ENCODE measurements at regions not wholly inside any gene's neighbourhood (a gene's known extent, or its start where the extent isn't known, plus 50 kb on each side); places are given as distances from the start of the nearest gene placed in this dataset.
"Not testable (repeated sequence)": the region's sequence is repeated elsewhere in the genome, so short reads cannot be mapped to it uniquely, and the experiment has no call there.

- Histone ChIP-seq H3K27ac (no peak overlapping the region), H3K36me3 (no peaks in the 10 kb centered on the region), H3K9me3 (no peaks in the 10 kb centered on the region), H3K27me3 (no peaks in the 10 kb centered on the region), H3K4me3 (no peak overlapping the region), H3K4me1 (peaks cover 0 to 10% (median 0%) of the 10 kb centered on the region in 4 donors)
- intact Hi-C loops (cut with DNase I; ENCODE audit: low total_unique reads): no loop called here
- no peak for DNase-seq
- TF ChIP-seq EP300 (IDR thresholded peaks at IDR 0.05): no peak
- no peak for TF ChIP-seq POLR2A (IDR thresholded peaks at IDR 0.05)
- TF ChIP-seq POLR2AphosphoS5 (IDR thresholded peaks at IDR 0.05): no peak
- TF ChIP-seq CTCF (IDR thresholded peaks at IDR 0.05): no peak
- WGBS, 5 donors: 73 to 79% (median 75%) methylated on average over 6 of the region's 6 CpGs
Measured at GRCh38 chr5:72645064-72645846, 138.0 kb upstream of the ZNF366 start.

GRCh38 chr5:72644296-72644695 is 137.1 kb upstream of the ZNF366 start:
- no peaks in the 10 kb centered on the region for H3K36me3 ChIP-seq
- no peak for TF ChIP-seq CTCF (IDR thresholded peaks at IDR 0.05)
- TF ChIP-seq POLR2AphosphoS5 (IDR thresholded peaks at IDR 0.05): no peak
- no peak for TF ChIP-seq POLR2A (IDR thresholded peaks at IDR 0.05)
- no peak for TF ChIP-seq EP300 (IDR thresholded peaks at IDR 0.05)
- H3K27me3 ChIP-seq: no peaks in the 10 kb centered on the region
- H3K4me1 ChIP-seq: peaks cover 0 to 10% (median 0%) of the 10 kb centered on the region in 4 donors
- intact Hi-C loops (cut with DNase I; ENCODE audit: low total_unique reads): no loop called here
- WGBS, 5 donors: 80 to 95% (median 84%) methylated on average over 2 of the region's 2 CpGs
- no peak overlapping the region for H3K27ac ChIP-seq
- no peak for DNase-seq
- H3K4me3 ChIP-seq: no peak overlapping the region
- H3K9me3 ChIP-seq: no peaks in the 10 kb centered on the region

- H3K36me3 ChIP-seq: no peaks in the 10 kb centered on the region
- H3K9me3 ChIP-seq: no peaks in the 10 kb centered on the region
- 89 to 96% (median 95%) methylated on average over 2 of the region's 2 CpGs for WGBS, 5 donors
- H3K27ac ChIP-seq: no peak overlapping the region
- no peak overlapping the region for H3K4me3 ChIP-seq
- H3K4me1 ChIP-seq: no peaks in the 10 kb centered on the region
- no peak for TF ChIP-seq POLR2A (IDR thresholded peaks at IDR 0.05)
- TF ChIP-seq EP300 (IDR thresholded peaks at IDR 0.05): no peak
- no peak for TF ChIP-seq POLR2AphosphoS5 (IDR thresholded peaks at IDR 0.05)
- TF ChIP-seq CTCF (IDR thresholded peaks at IDR 0.05): no peak
- H3K27me3 ChIP-seq: no peaks in the 10 kb centered on the region
- DNase-seq: no peak
- intact Hi-C loops (cut with DNase I; ENCODE audit: low total_unique reads): no loop called here
Measured at GRCh38 chr5:72641164-72641563, 134.0 kb upstream of the ZNF366 start.

GRCh38 chr5:72637058-72637457 is 129.8 kb upstream of the ZNF366 start:
- Histone ChIP-seq H3K4me3 (no peak overlapping the region), H3K27ac (no peak overlapping the region), H3K36me3 (no peaks in the 10 kb centered on the region), H3K4me1 (peaks cover 0 to 18% (median 4%) of the 10 kb centered on the region in 4 donors), H3K9me3 (no peaks in the 10 kb centered on the region), H3K27me3 (no peaks in the 10 kb centered on the region)
- DNase-seq: no peak
- intact Hi-C loops (cut with DNase I; ENCODE audit: low total_unique reads): no loop called here
- TF ChIP-seq POLR2AphosphoS5 (IDR thresholded peaks at IDR 0.05): no peak
- TF ChIP-seq POLR2A (IDR thresholded peaks at IDR 0.05): no peak
- TF ChIP-seq CTCF (IDR thresholded peaks at IDR 0.05): no peak
- no peak for TF ChIP-seq EP300 (IDR thresholded peaks at IDR 0.05)

- WGBS, 5 donors: 94 to 98% (median 96%) methylated on average over 2 of the region's 2 CpGs
- intact Hi-C loops (cut with DNase I; ENCODE audit: low total_unique reads); H3K4me3 ChIP-seq; H3K9me3 ChIP-seq; H3K27me3 ChIP-seq; DNase-seq; H3K36me3 ChIP-seq; H3K27ac ChIP-seq: not testable (repeated sequence)
- H3K4me1 ChIP-seq: peaks cover 0 to 18% (median 4%) of the 10 kb centered on the region in 4 donors
Measured at GRCh38 chr5:72636565-72636964, 129.4 kb upstream of the ZNF366 start.
